GM13976 (cell line): ENCODE measurements at regions not wholly inside any gene's neighbourhood (a gene's known extent, or its start where the extent isn't known, plus 50 kb on each side); places are given as distances from the start of the nearest gene placed in this dataset.

ENCODE experiments used
- DNase-seq: peaks from one replicate; pipeline ENCODE4 v3.0.0; 2012; ENCODE audit warnings: low spot score
- CTCF ChIP-seq: IDR thresholded peaks from 2 replicates; pipeline ENCODE4 v1.5.1; 2012; ENCODE audit warnings: borderline replicate concordance, mild to moderate bottlenecking; ENCODE audit not compliant: insufficient read depth; ENCODE audit errors: extremely low read depth, missing control alignments, control extremely low read depth
- in situ Hi-C: fragments of 300-500 bp; cut with MboI; formaldehyde crosslinking; loops from one replicate; pipeline ENCODE4 v1.12.0; 2022; ENCODE audit warnings: low sequenced_read_pairs, mixed read lengths, inconsistent platforms; ENCODE audit not compliant: unreplicated experiment

DNA sequence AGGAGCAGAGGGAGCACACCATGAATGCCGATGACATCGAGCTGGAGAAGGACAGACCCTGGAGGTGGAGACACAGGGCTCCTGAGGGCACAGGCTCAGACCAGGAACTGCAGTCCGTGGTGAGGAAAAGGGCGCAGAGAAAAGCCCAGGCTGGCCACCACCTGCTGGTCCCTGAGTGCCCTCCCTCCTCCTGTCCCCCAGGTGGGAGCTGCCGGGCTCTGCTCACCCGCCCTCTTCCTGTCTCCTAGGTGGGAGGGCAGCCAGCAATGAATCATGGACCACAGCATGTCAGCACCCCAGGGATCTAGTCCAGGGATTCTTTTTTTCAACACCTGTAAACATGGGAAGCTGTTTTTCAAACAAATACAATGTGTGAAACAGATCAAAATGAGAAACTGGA lies 94.6 kb upstream of the ARHGEF7 start:
- DNase-seq, result no peak
- no peak for TF ChIP-seq CTCF
- in situ Hi-C loops, result no loop called here

GRCh38 chr13:111020021-111020420 lies 95.1 kb upstream of the ARHGEF7 start:
- DNase-seq, result no peak
- no peak for TF ChIP-seq CTCF
- in situ Hi-C loops, result no loop called here

GRCh38 chr13:111017755-111018459 lies 97.2 kb upstream of the ARHGEF7 start:
- no peak for DNase-seq
- TF ChIP-seq CTCF, result no peak
- in situ Hi-C loops, result no loop called here

DNA sequence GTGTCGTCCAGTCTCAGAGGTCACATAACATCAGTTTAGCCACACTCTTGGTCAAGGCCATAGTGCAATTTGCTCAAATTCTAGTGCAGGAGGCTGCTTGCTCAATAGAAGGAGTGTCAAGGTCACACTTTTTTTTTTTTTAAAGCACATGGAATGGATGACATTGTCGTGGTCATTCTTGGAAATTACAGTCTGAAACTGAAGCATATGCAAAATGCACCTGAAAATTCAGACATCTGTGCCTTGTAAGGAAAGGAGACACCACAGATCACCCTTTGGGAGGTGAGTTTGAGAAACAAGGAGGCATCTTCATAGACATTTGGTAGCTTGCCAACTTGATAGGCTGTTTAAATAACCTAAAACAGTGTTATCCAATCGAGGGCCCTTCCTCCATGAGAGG lies 98.3 kb upstream of the ANKRD10 start:
- in situ Hi-C loops, result no loop called here
- no peak for TF ChIP-seq CTCF
- DNase-seq, result no peak

GRCh38 chr13:111011899-111012298 lies 97.0 kb upstream of the ANKRD10 start:
- DNase-seq, result no peak
- in situ Hi-C loops, result no loop called here
- no peak for TF ChIP-seq CTCF

DNA sequence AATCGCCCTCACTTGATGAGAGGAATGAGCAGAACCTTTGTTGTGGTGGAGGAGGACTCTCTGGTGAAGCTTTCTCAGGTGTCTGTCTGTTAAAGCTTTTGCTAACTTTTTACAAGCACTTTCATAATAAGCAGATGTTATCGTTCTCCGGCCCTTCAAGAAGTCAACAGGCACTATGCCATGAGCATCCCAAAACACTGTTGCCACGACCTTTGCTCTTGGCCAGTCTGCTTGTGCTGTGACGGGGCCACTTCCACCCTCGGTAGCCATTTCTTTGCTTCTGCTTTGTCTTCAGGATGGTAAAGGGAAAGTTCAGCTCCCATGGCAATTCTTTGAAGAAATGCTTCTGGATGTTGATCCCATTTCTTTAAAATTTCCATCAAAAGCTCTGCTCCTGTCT lies 93.5 kb upstream of the ANKRD10 start:
- no peak for DNase-seq
- in situ Hi-C loops, result no loop called here
- TF ChIP-seq CTCF, result no peak
